C4-2B (cell line): ENCODE measurements at regions not wholly inside any gene's neighbourhood (a gene's known extent, or its start where the extent isn't known, plus 50 kb on each side); places are given as distances from the start of the nearest gene placed in this dataset.
"Not testable (repeated sequence)": the region's sequence is repeated elsewhere in the genome, so short reads cannot be mapped to it uniquely, and the experiment has no call there.

ENCODE experiments used
- H3K27ac ChIP-seq: fragments of 450-650 bp; 2 replicates; pipeline ENCODE4 v1.5.1; 2017
- ZFX ChIP-seq: fragments of 450-650 bp; IDR thresholded peaks from 2 replicates; pipeline ENCODE4 v1.6.1; 2017
- TF ChIP-seq, protein P1 (sequence below): fragments of 450-650 bp; conservative IDR thresholded peaks from 2 replicates; pipeline ENCODE4 v1.5.1; 2017; ENCODE audit warnings: mild to moderate bottlenecking

DNA sequence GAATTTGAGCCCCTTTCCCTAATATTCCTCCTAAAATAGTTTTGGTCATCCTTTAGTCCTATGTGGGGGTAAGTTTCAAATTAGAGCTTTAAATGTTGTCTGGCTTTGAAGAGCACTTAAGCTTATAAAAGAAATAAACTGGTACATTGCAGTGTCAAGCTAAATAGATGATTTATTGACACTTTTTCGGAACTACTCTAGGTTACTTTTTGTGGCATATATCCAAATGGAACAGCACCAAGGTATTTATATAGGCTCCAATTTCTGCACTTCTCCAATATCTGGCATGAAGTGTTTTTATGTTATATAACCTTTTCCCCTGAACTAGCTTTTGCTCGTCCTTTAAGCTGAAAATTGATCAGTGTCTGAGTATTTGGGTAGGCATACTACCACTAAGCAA is 402.5 kb downstream of the NFIB start:
- H3K27ac ChIP-seq: no peak overlapping the region
- TF ChIP-seq ZFX: no peak
- TF ChIP-seq, protein P1, sequence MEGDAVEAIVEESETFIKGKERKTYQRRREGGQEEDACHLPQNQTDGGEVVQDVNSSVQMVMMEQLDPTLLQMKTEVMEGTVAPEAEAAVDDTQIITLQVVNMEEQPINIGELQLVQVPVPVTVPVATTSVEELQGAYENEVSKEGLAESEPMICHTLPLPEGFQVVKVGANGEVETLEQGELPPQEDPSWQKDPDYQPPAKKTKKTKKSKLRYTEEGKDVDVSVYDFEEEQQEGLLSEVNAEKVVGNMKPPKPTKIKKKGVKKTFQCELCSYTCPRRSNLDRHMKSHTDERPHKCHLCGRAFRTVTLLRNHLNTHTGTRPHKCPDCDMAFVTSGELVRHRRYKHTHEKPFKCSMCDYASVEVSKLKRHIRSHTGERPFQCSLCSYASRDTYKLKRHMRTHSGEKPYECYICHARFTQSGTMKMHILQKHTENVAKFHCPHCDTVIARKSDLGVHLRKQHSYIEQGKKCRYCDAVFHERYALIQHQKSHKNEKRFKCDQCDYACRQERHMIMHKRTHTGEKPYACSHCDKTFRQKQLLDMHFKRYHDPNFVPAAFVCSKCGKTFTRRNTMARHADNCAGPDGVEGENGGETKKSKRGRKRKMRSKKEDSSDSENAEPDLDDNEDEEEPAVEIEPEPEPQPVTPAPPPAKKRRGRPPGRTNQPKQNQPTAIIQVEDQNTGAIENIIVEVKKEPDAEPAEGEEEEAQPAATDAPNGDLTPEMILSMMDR: no peak

DNA sequence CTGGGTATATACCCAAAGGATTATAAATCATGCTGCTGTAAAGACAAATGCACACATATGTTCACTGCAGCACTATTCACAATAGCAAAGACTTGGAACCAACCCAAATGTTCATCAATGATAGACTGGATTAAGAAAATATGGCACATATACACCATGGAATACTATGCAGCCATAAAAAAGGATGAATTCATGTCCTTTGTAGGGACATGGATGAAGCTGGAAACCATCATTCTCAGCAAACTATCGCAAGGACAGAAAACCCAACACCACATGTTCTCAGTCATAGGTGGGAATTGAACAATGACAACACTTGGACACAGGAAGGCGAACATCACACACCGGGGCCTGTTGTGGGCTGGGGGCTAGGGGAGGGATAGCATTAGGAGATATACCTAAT is 406.1 kb downstream of the NFIB start:
- H3K27ac ChIP-seq: not testable (repeated sequence)

DNA sequence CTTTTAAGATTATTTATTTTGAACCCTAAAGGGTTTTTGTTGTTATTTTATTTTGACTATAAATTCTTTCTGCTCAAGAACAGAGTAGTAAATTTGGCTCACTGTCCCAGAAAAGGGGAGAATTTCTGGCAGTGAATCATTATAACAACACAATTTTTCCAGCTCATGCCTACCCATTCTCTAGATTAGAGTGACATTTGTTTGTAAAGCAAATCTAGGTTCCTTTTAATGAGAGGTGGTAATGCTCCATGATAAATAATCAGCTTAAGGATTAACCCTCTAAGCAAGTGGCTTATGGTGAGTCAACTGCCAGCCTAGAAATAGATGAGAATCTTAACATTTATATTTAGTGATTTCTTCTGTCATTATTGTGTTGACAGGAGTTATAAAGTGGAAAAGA is 409.2 kb downstream of the NFIB start:
- TF ChIP-seq, protein P1: no peak
- no peak for TF ChIP-seq ZFX
- no peak overlapping the region for H3K27ac ChIP-seq

DNA sequence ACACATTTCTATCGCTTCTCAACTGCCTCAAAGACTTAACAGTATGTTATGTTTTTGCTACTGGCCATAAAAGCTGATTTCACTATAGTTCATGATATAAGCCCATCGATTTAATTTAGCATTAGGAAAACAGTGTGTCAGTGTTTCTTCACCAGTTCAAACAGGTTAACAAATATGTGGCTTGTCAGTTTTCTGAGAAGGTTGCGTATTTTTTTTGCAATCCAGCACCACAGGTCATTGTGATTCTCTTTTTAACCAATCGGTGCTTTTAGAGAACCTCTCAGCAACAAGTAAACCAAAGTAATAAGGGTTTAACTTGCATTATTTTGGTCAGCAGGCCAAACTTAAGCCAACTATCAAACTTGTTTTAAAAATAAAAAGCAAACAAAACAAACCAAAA is 409.6 kb downstream of the NFIB start:
- TF ChIP-seq, protein P1: no peak

DNA sequence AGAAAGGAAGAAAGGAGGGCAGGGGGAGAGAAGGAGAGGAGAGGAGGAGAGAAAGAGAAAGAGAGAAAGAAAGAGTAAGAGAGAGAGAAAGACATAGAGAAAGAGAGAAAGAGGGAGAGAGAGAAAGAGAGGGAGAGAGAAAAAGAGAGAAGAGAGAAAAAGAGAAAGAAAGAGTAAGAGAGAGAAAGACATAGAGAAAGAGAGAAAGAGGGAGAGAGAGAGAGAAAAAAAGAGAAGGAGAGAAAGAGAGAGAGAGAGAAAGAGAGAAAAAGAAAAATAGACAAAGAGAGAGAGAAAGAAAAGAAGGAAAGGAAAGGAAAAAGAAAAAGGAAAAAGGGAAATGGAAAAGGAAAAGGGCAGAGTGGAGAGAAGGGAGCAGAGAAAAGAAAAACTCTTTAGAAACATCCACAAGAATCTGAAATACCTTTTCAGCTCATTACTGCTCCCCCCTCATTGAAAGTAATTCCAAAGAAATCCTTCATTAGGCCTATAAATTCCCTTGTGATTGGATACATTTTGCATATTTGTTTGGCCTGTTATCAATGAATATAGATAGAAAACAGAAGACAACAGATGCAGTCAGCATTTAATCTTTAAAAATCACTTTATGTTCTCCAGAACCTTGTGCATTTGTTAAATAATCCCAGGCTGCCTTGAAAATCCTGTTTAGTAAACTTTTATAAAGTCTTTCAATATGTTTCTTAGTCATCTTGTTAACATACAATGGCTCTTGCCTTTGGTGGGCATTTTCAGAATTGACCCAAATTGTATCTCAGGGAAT is 411.5 kb downstream of the NFIB start:
- TF ChIP-seq ZFX: no peak
- TF ChIP-seq, protein P1: no peak
- H3K27ac ChIP-seq: no peak overlapping the region

More for the DNA sequence above, 409.6 kb downstream of the NFIB start:
- no peak overlapping the region for H3K27ac ChIP-seq

DNA sequence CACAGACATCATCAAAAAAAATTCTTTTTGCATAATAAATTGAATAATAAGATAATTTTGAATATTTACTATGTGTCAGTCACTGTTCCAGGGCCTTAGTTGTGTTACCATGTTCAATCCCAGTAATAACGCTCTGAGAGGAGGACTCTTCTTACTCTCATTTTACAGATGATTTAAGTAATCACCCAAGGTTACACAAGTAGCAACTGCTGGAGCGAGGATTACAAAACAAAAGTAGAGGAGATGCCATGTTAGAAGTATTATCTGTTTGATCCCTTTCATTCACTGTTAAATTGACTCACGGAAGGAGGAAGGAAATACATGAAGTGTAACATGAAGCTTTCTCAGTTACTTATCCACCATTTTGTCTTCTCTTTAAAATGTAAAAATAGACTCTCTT is 412.8 kb downstream of the NFIB start:
- H3K27ac ChIP-seq: no peak overlapping the region
- TF ChIP-seq ZFX: no peak
- TF ChIP-seq, protein P1: no peak

DNA sequence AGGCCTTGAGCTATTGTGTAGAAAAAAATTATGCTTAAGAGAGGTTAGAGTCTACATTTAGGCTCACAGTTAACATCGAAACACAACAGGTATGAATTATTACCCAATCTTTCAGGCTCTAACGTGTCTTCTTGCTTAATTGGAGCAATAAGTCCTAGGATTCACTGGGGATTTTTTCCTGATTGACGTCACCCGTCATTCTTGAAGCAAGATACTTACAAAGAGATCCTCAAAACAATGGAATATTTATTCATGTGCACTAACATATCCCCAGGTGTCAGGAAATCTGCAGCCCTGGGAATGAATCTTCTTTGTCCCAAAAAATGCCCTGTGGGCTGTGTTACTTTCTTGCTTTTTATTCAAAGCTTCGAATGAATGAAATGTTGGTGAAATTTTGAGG is 413.5 kb downstream of the NFIB start:
- H3K27ac ChIP-seq: no peak overlapping the region
- TF ChIP-seq ZFX: no peak
- TF ChIP-seq, protein P1: no peak

DNA sequence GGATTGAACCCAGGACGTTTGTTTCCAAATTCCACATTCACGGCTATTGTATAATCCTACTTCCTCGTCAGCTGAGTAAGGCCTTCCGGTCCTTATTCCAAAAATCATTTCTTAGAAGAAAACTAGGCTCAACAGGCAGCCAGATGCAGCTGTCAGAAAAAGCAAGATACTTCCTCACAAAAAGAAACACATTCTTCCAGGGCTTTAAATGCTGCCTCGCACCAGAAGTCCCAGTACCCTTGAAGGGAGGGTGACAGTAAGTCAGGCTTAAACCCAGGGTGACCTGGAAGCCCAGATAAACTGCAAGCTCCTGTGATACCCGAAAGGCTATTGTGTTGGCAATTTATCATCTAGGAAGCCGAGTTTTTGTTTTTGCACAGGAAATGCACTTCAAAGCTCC is 414.0 kb downstream of the NFIB start:
- no peak overlapping the region for H3K27ac ChIP-seq
- TF ChIP-seq, protein P1: no peak
- no peak for TF ChIP-seq ZFX
